Lower leg skin (tissue), 3 donors: ENCODE measurements at regions not wholly inside any gene's neighbourhood (a gene's known extent, or its start where the extent isn't known, plus 50 kb on each side); places are given as distances from the start of the nearest gene placed in this dataset.

Experiments used
- CTCF ChIP-seq, 3 donors: fragments of 450-650 bp; IDR thresholded peaks; one replicate each; pipeline ENCODE4 v1.5.1; 2016; ENCODE audit warnings: antibody characterized with exemption in 3 of 3, mild to moderate bottlenecking in 3 of 3, moderate library complexity in 2 of 3
- POLR2A ChIP-seq, 2 donors: fragments of 450-650 bp; IDR thresholded peaks; one replicate each; pipeline ENCODE4 v1.6.1; 2016 to 2017; ENCODE audit warnings: antibody characterized with exemption in 2 of 2, mild to moderate bottlenecking in 1 of 2, moderate library complexity in 1 of 2

DNA sequence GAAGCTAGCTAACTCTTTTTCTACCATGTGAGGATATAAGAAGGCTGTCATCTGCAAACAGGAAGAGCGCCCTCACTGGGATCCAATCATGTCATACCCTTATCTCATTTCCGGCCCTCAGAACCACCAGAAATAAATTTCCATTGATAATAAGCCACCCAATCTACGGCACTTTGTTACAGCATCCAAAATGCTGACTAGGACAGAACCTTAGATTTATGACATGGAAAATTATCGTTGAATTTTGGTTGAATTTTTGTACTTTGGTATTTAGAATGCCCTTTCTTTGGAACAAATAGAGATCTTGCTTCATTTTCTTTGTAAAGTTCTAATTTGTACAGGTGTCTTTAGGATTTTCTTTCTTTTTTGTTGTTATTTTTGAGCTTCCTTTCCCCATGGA lies 53.3 kb upstream of the CYLC2 start:
- TF ChIP-seq CTCF (IDR thresholded peaks at IDR 0.05) (no peak), POLR2A (IDR thresholded peaks at IDR 0.05) (no peak)
